ENCODE measurements at regions not wholly inside any gene's neighbourhood (a gene's known extent, or its start where the extent isn't known, plus 50 kb on each side); places are given as distances from the start of the nearest gene placed in this dataset.

GRCh38 chr10:29958440-29958839 is 100.9 kb downstream of the JCAD start:
- H3K9me1 ChIP-seq (replicated peaks; ENCODE audit: control insufficient read depth, extremely low read depth, insufficient read depth, low read length): no peaks in the 10 kb centered on the region
- no peak overlapping the region for H3K27ac ChIP-seq (ENCODE audit: insufficient read depth, low read depth, low read length)
- dilution Hi-C loops (cut with MboI; ENCODE audit: extremely low pct_ligation_motif_present, low sequenced_read_pairs): no loop called here
- H4K20me1 ChIP-seq (replicated peaks; ENCODE audit: control insufficient read depth, extremely low read depth, insufficient read depth, low read length): no peaks in the 10 kb centered on the region
- no peaks in the 10 kb centered on the region for H3K9me3 ChIP-seq (replicated peaks; ENCODE audit: control insufficient read depth, insufficient read depth, low read length)
- no peaks in the 10 kb centered on the region for H3K4me1 ChIP-seq (ENCODE audit: control insufficient read depth, extremely low read depth, insufficient read depth, low read length)
- FAIRE-seq: no peak
- no peak overlapping the region for H3K4me3 ChIP-seq (replicated peaks in 1 of 3; ENCODE audit: insufficient read depth in 1 of 3, low read depth in 1 of 3, low read length in 3 of 3)
- H3K9ac ChIP-seq (replicated peaks; ENCODE audit: extremely low read depth, insufficient read depth, low read length): no peak overlapping the region
- TF ChIP-seq MAX (IDR thresholded peaks at IDR 0.05; ENCODE audit: insufficient read depth, insufficient read length) (no peak), GATA2 (IDR thresholded peaks at IDR 0.05; ENCODE audit: insufficient read depth, insufficient read length, low read depth, low read length) (no peak), POLR2AphosphoS5 (IDR thresholded peaks at IDR 0.05; ENCODE audit: insufficient read depth, low read depth, low read length) (no peak), MYC (IDR thresholded peaks at IDR 0.05; ENCODE audit: low read depth, low read length) (no peak), EZH2 (IDR thresholded peaks at IDR 0.05; ENCODE audit: borderline replicate concordance, low read depth, low read length, severe bottlenecking) (no peak), FOS (IDR thresholded peaks at IDR 0.05; ENCODE audit: borderline replicate concordance, insufficient read depth, low read length) (no peak), CTCF (IDR thresholded peaks at IDR 0.05; ENCODE audit: extremely low read depth in 1 of 2, insufficient read depth in 1 of 2, low read depth in 1 of 2, low read length in 2 of 2) (no peak), JUN (IDR thresholded peaks at IDR 0.05; ENCODE audit: borderline replicate concordance, insufficient read depth, insufficient read length, low read depth) (no peak), POLR2A (IDR thresholded peaks at IDR 0.05; ENCODE audit: low read depth, low read length) (no peak)
- H3K36me3 ChIP-seq (ENCODE audit: control insufficient read depth in 2 of 2, extremely low read depth in 1 of 2, insufficient read depth in 2 of 2, low read length in 2 of 2): no peaks in the 10 kb centered on the region
- no peaks in the 10 kb centered on the region for H3K79me2 ChIP-seq (ENCODE audit: control insufficient read depth, insufficient read depth, low read length)
- ChIA-PET POLR2A (no interaction called here), CTCF (no interaction called here)
- DNase-seq (ENCODE audit: low read depth, low spot score): no peak
- intact Hi-C loops (cut with micrococcal nuclease): no loop called here
- H3K4me2 ChIP-seq (ENCODE audit: insufficient read depth, low read length): no peak overlapping the region
- H3K27me3 ChIP-seq (ENCODE audit: control insufficient read depth in 2 of 2, insufficient read depth in 2 of 2, low read length in 2 of 2): no peaks in the 10 kb centered on the region
- no peak overlapping the region for H2AFZ ChIP-seq (ENCODE audit: low read depth, low read length)
- BruUV-seq (replicated peaks): no TSS peak

Measured in endothelial cell of umbilical vein (primary cell).